ENCODE measurements at regions not wholly inside any gene's neighbourhood (a gene's known extent, or its start where the extent isn't known, plus 50 kb on each side); places are given as distances from the start of the nearest gene placed in this dataset.
A peak's percentile ranks its signal among the peaks of the same experiment; 100 is the strongest.

GRCh38 chr4:30350288-30350687 lies 369.9 kb upstream of the PCDH7 start:
- DNase-seq: no peak

GRCh38 chr4:30354605-30355004 lies 365.6 kb upstream of the PCDH7 start:
- no peak for DNase-seq

- DNase-seq: no peak
These were observed 357.7 kb upstream of the PCDH7 start for GRCh38 chr4:30362436-30362835.

GRCh38 chr4:30370105-30370504 lies 350.1 kb upstream of the PCDH7 start:
- no peak for DNase-seq

GRCh38 chr4:30380404-30380998 lies 339.7 kb upstream of the PCDH7 start:
- peak; percentile 46 for DNase-seq

GRCh38 chr4:30385650-30386049 lies 334.5 kb upstream of the PCDH7 start:
- no peak for DNase-seq

- no peak for DNase-seq
These were observed 333.8 kb upstream of the PCDH7 start for GRCh38 chr4:30386266-30386895.

- DNase-seq: no peak
These were observed 324.3 kb upstream of the PCDH7 start for GRCh38 chr4:30395902-30396301.

- no peak for DNase-seq
These were observed 323.2 kb upstream of the PCDH7 start for GRCh38 chr4:30396772-30397475.

- DNase-seq: no peak
These were observed 320.7 kb upstream of the PCDH7 start for GRCh38 chr4:30399476-30399875.

- no peak for DNase-seq
These were observed 317.9 kb upstream of the PCDH7 start for GRCh38 chr4:30402276-30402675.

GRCh38 chr4:30413915-30414314 lies 306.3 kb upstream of the PCDH7 start:
- DNase-seq: no peak

- DNase-seq: no peak
These were observed 303.6 kb upstream of the PCDH7 start for GRCh38 chr4:30416547-30416946.

- DNase-seq: no peak
These were observed 292.2 kb upstream of the PCDH7 start for GRCh38 chr4:30427932-30428331.

- DNase-seq: no peak
These were observed 290.1 kb upstream of the PCDH7 start for GRCh38 chr4:30429813-30430761.

- no peak for DNase-seq
These were observed 285.5 kb upstream of the PCDH7 start for GRCh38 chr4:30434656-30435055.

- DNase-seq: no peak
These were observed 283.8 kb upstream of the PCDH7 start for GRCh38 chr4:30436394-30436793.

- DNase-seq: no peak
These were observed 282.9 kb upstream of the PCDH7 start for GRCh38 chr4:30437316-30437715.

- no peak for DNase-seq
These were observed 276.9 kb upstream of the PCDH7 start for GRCh38 chr4:30443289-30443688.

- DNase-seq: no peak
These were observed 269.7 kb upstream of the PCDH7 start for GRCh38 chr4:30450474-30450873.

GRCh38 chr4:30454504-30454903 lies 265.7 kb upstream of the PCDH7 start:
- DNase-seq: no peak

GRCh38 chr4:30456716-30457115 lies 263.5 kb upstream of the PCDH7 start:
- no peak for DNase-seq

- no peak for DNase-seq
These were observed 259.4 kb upstream of the PCDH7 start for GRCh38 chr4:30460818-30461217.
